Iris pigment epithelial cell (primary cell): ENCODE measurements at regions not wholly inside any gene's neighbourhood (a gene's known extent, or its start where the extent isn't known, plus 50 kb on each side); places are given as distances from the start of the nearest gene placed in this dataset.
"Not testable (repeated sequence)": the region's sequence is repeated elsewhere in the genome, so short reads cannot be mapped to it uniquely, and the experiment has no call there.

Experiments
- DNase-seq: peaks from one replicate; pipeline ENCODE4 v3.0.0-alpha.2; 2011; ENCODE audit warnings: low read depth

- DNase-seq: no peak
These were observed 169.5 kb upstream of the HAPLN1 start for GRCh38 chr5:83889971-83890745.

DNA sequence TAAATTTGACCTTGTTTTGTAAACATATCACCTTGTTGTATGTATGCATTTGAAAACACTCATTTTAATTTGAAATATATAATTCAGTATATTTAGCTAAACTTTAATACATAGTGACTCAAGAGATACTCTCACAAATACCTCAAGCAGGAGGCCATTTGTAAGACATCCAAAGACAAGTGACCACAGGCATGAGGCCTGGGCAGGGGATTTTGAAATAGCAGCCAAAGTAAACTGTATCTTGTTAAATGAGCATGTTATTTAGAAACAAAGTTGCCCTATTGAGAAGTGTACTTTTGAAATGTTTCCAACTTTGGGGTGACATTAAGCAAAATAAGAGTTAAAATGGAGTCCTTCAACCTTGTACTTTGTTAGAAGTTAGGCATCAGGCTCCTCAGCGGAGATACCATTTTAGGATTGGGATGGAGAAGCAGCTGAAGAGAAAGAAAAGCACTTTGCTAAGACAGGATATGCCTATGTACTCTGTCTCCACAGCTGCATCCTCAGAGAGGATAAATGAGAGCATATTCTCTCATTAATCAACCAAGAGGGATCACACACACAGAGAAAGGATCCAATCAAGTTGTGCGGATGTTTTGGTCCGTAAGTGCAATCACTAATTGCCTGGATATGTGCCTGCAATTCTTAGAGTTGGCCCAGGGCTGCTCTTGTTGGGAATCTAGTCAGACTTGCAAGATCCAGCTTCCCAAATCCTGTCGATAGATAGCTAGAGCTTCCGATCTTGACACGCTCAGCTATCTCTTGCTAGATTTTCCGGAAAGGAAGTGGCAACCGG is 157.5 kb upstream of the HAPLN1 start:
- peak; percentile 85 for DNase-seq

DNA sequence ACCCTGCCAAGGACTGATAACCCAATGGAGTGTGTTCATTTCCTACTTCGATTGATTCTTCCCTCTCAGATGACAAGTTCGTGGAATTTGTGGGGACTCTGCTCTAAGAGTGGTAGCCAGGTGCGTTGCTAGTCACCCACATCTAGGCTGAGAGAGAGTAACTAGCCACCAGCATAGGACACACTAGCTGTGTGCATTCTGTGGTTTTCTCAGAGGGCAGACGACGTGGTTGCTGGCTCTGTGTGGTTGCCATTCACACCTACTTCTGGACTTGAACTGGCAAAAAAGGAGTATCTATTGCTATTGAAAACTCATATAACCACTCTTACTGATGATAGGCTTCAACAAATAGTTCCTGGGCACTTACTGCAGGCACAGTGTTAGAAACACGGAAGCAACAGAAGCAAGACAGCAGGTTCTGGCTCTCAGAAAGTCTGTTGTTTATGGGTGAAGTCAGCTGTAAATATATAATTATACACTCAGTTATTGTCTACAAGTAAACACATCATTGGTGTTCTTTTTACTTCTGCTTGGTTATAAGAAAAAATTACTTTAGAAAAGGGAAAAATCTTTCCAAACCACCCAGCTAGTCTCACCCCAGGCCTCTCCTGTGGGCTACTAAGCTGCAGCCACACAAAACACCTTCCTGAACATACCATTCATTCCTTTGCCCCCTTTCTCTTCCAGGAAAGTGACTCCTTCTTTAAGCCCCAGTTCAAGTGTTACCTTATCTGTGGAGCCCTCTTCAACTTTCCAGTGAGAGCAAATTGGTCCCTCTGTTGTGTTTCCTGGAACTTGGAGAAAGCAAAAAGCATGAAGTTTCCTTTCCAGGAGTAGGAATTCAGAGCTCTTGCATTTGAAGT is 151.1 kb upstream of the HAPLN1 start:
- DNase-seq: no peak

DNA sequence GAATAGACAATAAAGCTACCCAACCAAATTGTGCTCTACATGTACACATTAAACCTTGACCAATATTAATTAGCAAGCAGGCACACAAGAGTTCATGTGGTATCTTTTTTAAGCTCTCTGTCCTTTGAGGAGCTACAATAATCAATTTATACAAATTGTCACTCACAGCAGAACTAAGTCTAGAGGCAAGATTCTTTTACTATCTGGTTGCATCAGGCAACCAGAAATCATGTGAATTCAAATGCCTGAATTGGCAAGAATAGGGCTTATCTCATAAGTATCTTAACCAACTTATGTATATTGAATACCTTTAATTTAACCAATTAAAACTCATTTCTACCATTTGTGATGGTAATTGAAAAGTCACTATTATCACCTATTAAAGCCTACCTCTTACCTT is 145.5 kb upstream of the HAPLN1 start:
- DNase-seq: no peak

GRCh38 chr5:83865579-83865978 is 144.9 kb upstream of the HAPLN1 start:
- DNase-seq: no peak

DNA sequence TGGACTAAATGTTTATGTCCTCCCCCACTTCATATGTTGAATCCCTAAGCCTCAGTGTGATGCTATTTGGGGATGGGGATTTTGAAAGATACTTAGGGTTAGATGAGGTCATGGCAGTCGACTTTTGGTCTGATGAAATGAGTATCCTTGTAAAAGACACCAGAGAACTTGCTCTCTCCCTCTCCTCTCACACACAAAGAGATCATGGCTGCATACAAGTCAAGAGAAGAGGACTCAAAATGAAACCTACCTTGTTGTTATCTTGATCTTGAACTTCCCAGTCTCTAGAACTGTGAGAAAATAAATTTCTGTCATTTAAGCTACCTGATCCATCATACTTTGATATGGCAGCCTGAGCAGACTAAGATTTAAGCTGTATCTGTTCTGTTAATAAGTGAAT is 144.0 kb upstream of the HAPLN1 start:
- no peak for DNase-seq

DNA sequence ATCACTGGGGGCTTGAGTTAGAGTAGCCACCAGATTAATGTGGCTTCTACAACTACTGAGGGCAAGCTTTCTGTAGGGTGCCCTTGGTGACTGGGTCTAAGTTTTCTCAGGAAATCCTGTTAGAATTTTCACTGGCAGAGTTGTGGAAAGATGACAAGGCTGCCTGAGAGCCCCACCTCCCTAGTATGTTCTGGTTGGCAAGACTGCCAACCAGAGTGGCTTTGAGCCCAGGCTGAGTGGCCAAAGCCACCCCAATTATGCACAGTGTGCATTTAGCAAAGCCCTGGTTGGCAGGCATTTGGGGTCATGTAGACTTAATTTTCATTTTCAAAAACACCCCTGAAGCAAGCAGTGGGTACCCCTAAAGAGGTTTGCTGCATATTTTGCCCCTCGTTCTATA is 136.7 kb upstream of the HAPLN1 start:
- no peak for DNase-seq

- no peak for DNase-seq
These were observed 136.2 kb upstream of the HAPLN1 start for GRCh38 chr5:83856881-83857280.

DNA sequence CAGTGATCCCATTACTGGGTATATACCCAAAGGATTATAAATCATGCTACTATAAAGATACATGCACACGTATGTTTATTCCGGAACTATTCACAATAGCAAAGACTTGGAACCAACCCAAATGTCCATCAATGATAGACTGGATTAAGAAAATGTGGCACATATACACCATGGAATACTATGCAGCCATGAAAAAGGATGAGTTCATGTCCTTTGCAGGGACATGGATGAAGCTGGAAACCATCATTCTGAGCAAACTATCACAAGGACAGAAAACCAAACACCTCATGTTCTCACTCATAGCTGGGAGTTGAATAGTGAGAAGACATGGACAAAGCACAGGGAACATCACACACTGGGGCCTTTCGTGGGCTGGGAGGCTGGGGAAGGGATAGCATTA is 129.8 kb upstream of the HAPLN1 start:
- not testable (repeated sequence) for DNase-seq

- no peak for DNase-seq
These were observed 128.3 kb upstream of the HAPLN1 start for GRCh38 chr5:83848941-83849340.

DNA sequence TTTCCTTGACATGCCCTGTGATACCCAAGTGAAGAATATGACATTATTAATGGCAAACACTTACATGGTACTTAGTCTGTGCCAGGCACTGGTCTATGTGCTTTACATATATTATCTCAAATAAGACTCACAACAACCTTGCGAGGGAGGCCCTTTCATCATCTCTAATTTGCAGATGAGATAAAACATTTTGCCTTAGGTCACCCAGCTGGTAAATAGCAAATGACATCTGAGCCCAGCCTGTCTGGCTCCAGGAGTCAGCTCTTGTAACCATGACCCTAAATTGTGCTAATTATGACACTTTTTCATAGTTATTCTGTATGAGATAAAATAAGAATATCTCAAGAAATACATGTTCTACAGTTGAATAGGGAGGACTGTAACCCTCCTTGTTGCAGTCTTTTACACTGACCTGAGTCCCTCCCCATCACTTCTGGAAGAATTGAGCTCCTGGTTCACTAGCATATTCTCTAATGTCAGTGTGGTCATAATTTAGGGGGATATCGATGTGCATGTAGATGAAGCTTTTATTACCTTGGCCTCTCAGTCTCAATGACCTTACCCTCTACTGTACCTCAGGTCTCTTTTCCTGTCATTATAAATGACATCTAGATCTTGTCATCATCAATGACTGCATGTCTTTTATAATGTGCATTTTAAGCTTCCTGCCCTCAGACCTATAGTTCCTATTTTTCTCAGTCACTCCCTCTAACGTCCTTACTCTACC is 126.1 kb upstream of the HAPLN1 start:
- DNase-seq: no peak

- peak; percentile 98 for DNase-seq
These were observed 123.9 kb upstream of the HAPLN1 start for GRCh38 chr5:83844449-83845068.

GRCh38 chr5:83839788-83840187 is 119.1 kb upstream of the HAPLN1 start:
- DNase-seq: no peak

DNA sequence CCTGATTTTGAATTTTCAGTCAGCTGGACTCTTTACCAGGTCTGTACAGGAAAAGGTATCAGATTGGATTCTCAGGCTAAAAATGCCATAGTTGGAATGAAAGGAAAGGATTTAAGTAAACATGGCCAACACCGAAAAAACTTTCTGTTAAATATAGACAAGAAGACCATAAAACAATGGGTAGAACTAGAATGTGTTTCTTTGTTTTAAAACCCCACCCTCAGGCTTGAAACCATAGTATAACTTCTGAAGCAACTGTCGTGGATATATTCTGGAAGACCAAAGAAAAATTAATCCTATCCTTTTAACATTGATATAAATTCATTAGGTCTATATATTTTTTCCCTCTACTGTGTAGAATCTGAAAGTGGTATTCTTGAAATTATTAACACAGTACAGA is 118.6 kb upstream of the HAPLN1 start:
- no peak for DNase-seq

- DNase-seq: peak; percentile 13
These were observed 116.7 kb upstream of the HAPLN1 start for GRCh38 chr5:83837265-83837907.

DNA sequence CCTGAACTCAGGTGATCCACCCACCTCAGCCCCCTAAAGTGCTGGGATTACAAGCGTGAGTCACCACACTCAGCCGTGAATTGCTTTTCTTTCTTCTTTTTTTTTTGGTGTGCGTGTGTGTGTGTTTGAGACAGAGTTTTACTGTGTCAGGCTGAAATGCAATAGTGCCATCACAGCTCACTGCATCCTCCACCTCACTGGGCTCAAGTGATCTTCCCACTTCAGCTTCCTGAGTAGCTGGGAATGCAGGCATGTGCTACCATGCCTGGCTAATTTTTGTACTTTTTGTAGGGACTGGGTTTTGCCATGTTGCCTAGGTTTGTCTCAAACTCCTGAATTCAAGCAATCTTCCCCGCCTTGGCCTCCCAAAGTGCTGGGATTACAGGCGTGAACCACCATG is 113.7 kb upstream of the HAPLN1 start:
- no peak for DNase-seq

GRCh38 chr5:83831834-83832233 is 111.2 kb upstream of the HAPLN1 start:
- no peak for DNase-seq

DNA sequence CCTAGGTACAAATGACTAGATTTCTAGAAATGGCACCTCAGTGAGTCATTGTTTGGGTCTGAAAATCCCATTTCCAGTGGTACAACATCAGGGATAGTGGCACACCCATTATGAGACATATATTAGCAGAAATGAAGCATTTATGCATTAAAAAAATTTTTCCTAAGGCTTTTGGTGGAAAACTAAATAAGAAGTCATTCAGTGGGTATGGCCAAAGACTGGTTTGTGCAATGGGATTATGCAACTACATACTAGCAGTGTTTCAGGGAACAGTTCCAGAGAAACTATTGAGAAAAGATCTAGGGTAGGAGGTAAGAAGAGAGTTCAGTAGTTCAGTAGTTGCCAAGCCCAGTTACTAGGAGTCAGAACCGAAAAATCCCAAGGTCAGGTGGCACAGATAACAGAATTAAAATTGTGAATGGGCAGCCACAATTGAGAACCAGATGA is 106.5 kb upstream of the HAPLN1 start:
- peak; percentile 94 for DNase-seq

GRCh38 chr5:83817591-83817990 is 96.9 kb upstream of the HAPLN1 start:
- no peak for DNase-seq

GRCh38 chr5:83815661-83816060 is 95.0 kb upstream of the HAPLN1 start:
- DNase-seq: no peak

GRCh38 chr5:83810511-83810910 is 89.9 kb upstream of the HAPLN1 start:
- DNase-seq: no peak
